Mucosa of rectum (tissue), 2 donors: ENCODE measurements at regions not wholly inside any gene's neighbourhood (a gene's known extent, or its start where the extent isn't known, plus 50 kb on each side); places are given as distances from the start of the nearest gene placed in this dataset.

Source experiments
- H3K27ac ChIP-seq, 2 donors: one replicate each; pipeline ENCODE4 v1.7.0; 2013; ENCODE audit warnings: inconsistent platforms in 2 of 2, low read depth in 2 of 2, low read length in 2 of 2
- H3K27me3 ChIP-seq, 2 donors: one replicate each; pipeline ENCODE4 v1.7.0; 2013; ENCODE audit warnings: low read length in 2 of 2; ENCODE audit not compliant: control insufficient read depth in 2 of 2, insufficient read depth in 2 of 2
- H3K36me3 ChIP-seq, 2 donors: one replicate each; pipeline ENCODE4 v1.7.0; 2013; ENCODE audit warnings: low read length in 2 of 2; ENCODE audit not compliant: control insufficient read depth in 2 of 2, insufficient read depth in 2 of 2
- H3K4me1 ChIP-seq, 2 donors: one replicate each; pipeline ENCODE4 v1.7.0; 2013; ENCODE audit warnings: low read length in 2 of 2, mild to moderate bottlenecking in 1 of 2; ENCODE audit not compliant: control insufficient read depth in 2 of 2, insufficient read depth in 2 of 2
- H3K4me3 ChIP-seq, 2 donors: one replicate each; pipeline ENCODE4 v1.7.0; 2013; ENCODE audit warnings: low read length in 2 of 2
- H3K9ac ChIP-seq, 2 donors: one replicate each; pipeline ENCODE4 v1.7.0; 2013; ENCODE audit warnings: low read length in 2 of 2, low read depth in 1 of 2, mild to moderate bottlenecking in 1 of 2
- H3K9me3 ChIP-seq, 2 donors: one replicate each; pipeline ENCODE4 v1.7.0; 2013; ENCODE audit warnings: low read length in 2 of 2; ENCODE audit not compliant: control insufficient read depth in 2 of 2
- donor health status: healthy.
- donor health status: Normal muscosa, but diverticular disease.

DNA sequence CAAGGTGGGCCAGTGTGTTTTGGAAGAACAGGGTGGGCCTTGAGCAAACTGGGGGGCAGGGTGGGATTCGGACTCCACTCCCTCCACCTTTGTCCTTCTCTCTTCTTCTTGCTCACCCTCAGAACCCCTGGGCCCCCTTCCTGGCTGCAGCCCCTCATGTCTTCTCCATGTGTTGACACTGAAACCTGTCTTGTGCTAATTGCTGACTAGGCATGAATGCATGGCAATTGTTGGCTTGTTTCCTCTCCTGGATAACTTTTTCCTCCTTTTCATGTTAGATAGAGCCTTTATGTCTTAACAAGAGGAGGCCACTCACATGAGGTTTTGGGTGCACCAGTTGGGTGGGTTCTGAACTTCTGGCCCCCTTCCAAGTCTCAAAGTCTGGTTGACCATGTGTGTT, 181.6 kb upstream of the MKI67 start:
- H3K27ac ChIP-seq, result no peak overlapping the region
- H3K36me3 ChIP-seq, result no peaks in the 10 kb centered on the region
- H3K4me1 ChIP-seq, result no peaks in the 10 kb centered on the region
- H3K9ac ChIP-seq, result no peak overlapping the region
- no peak overlapping the region for H3K4me3 ChIP-seq
- no peaks in the 10 kb centered on the region for H3K27me3 ChIP-seq
- no peaks in the 10 kb centered on the region for H3K9me3 ChIP-seq

DNA sequence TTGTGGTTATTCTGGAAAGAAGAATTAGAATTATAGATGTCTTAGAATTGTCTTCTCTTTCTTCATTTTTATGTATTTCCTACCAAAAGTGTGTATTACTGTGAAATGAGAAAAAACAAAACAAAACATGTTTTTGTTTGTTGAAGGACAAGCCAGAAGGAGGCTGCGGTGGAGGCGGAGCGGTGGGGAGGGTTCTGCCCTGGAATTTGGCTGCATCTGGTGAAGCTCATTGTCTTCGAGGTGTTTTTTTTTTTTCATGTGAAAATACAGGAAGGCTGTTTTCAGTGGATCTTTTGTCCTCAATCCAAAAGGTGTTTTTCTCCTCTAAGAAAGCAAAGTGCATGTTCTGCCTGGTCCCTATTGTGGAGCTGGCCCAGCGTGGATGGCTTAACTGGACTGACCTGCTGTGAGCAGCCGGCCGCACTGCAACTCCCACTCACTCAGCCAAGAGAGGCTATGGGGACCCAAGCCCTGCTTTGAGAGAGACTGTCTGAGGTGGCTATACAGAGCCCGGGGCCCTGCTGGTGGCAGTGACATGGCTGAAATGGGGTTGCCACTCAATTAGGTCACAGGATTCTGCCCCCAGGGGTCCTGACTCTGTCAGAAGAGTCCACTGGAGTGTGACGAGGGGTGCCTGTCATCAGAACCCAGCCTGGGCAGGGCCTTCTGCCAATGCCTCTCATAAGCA, 184.9 kb upstream of the MKI67 start:
- Histone ChIP-seq H3K4me1 (no peaks in the 10 kb centered on the region), H3K27ac (no peak overlapping the region), H3K9me3 (no peaks in the 10 kb centered on the region), H3K27me3 (no peaks in the 10 kb centered on the region), H3K4me3 (no peak overlapping the region), H3K9ac (no peak overlapping the region), H3K36me3 (no peaks in the 10 kb centered on the region)

DNA sequence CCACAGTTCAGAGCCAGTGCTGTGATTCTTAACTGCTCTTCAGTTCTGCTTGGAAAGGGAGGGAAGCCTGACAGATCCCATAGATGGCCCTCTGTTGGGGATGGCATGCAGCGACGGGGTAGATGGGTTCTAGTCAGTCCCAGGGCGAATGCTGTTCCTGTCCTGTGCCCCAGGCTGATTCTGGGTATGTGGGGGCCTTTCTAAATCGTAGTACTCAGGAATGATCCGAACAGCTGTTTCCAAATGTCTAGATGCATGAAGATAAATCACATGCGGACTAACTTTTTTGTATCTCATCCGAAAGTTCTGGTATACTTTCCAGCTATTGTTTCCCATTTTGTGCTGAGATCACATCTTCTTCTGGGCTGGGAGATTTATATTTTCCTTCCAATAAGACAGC, 186.0 kb upstream of the MKI67 start:
- no peak overlapping the region for H3K9ac ChIP-seq
- H3K27ac ChIP-seq, result no peak overlapping the region
- no peak overlapping the region for H3K4me3 ChIP-seq
- no peaks in the 10 kb centered on the region for H3K36me3 ChIP-seq
- H3K27me3 ChIP-seq, result no peaks in the 10 kb centered on the region
- no peaks in the 10 kb centered on the region for H3K4me1 ChIP-seq
- no peaks in the 10 kb centered on the region for H3K9me3 ChIP-seq

DNA sequence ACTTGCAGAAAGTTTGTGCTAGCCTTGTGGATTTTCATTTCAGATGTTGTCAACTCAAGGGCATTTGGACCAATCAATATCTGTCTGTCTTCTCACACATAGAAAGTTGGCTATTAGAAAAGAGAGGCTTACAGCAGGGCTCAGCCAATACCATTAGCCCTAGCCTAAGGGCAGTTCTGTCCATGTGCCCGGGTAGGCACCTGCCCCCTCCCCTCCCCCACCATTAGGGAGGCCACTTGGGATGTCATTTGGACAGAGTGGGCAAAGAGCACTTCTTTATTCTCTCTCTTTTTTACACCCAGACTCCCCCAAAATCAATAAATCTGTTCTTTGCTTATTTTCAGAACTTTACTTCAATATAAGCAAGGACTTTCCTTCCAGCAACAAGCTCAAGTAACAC, 188.5 kb upstream of the MKI67 start:
- Histone ChIP-seq H3K4me3 (no peak overlapping the region), H3K9me3 (no peaks in the 10 kb centered on the region), H3K27ac (no peak overlapping the region), H3K36me3 (no peaks in the 10 kb centered on the region), H3K27me3 (no peaks in the 10 kb centered on the region), H3K9ac (no peak overlapping the region), H3K4me1 (no peaks in the 10 kb centered on the region)

DNA sequence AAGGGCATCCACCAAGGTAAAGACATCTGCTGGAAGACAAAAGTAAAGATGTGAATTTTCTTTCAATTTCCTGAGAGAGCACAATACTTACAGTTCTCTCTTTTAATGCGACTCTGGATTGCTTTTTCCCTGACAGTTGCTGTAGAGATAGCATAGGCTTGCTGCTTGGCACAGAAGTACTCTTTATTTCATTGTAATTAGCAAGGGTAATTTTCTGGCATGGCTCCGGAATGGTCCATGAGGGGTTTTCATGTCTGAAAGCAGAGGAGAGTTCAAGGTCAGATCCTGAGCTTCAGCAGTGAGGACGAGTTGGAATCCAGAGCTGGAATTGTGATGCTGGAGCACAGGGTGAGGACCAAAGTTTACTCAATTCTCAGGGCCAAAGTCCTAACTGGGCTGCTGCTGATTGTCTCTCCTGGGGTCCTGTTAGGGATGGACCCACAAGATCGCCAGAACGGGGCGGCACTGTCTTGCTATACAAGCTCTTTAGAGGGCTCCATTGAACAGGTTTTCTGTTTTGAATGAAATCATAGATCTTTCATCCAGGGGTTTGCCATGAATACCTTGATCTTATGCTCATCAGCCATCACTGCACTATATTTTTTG, 190.0 kb upstream of the MKI67 start:
- H3K27me3 ChIP-seq, result no peaks in the 10 kb centered on the region

DNA sequence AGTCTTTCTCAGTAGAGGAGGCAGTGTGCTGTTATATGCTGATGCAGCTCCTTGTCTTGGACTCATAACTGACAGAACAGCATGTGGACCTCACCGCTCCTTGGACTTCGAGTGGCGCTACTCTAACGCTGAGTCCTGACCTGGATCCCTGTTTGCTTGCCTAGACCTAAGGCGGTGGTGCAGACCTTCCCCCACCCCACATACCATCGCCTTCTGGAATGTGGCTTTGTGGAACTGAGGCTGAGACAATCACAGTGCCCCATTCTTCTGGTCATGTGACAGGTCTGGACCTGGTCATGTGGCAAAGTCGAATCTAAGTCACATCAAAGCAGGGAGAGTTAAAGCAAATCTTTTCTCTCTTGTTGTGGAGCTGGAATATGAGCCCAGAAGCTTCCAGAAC, 190.7 kb upstream of the MKI67 start:
- H3K36me3 ChIP-seq, result no peaks in the 10 kb centered on the region
- H3K9ac ChIP-seq, result no peak overlapping the region
- H3K27me3 ChIP-seq, result no peaks in the 10 kb centered on the region
- H3K27ac ChIP-seq, result no peak overlapping the region
- no peaks in the 10 kb centered on the region for H3K4me1 ChIP-seq
- H3K9me3 ChIP-seq, result no peaks in the 10 kb centered on the region
- no peak overlapping the region for H3K4me3 ChIP-seq

More for the DNA sequence above, 190.0 kb upstream of the MKI67 start:
- Histone ChIP-seq H3K4me1 (no peaks in the 10 kb centered on the region), H3K9ac (no peak overlapping the region), H3K4me3 (no peak overlapping the region), H3K9me3 (no peaks in the 10 kb centered on the region), H3K27ac (no peak overlapping the region), H3K36me3 (no peaks in the 10 kb centered on the region)

DNA sequence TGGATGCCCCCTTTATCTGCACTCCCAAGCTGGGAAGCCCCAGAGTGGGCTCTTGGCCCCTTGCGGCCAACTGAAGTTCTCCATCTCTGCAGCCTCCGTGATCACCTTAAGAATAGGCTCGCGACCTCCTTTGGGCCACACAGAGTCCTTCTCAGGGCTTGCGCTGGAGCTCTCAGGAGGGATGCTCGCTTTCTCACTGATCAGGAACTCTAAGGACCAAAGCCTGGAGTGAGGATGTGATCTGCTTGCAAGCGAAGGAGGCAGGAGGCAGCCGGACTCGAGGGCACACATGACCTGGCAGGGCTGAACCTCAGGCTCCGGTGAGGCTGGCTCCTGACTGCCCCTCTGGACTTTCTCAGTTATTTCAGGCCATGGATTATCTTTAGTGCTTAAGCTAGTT, 192.1 kb upstream of the MKI67 start:
- H3K9me3 ChIP-seq, result no peaks in the 10 kb centered on the region
- no peaks in the 10 kb centered on the region for H3K36me3 ChIP-seq
- H3K4me1 ChIP-seq, result no peaks in the 10 kb centered on the region
- no peak overlapping the region for H3K4me3 ChIP-seq
- no peaks in the 10 kb centered on the region for H3K27me3 ChIP-seq
- H3K27ac ChIP-seq, result no peak overlapping the region
- no peak overlapping the region for H3K9ac ChIP-seq

DNA sequence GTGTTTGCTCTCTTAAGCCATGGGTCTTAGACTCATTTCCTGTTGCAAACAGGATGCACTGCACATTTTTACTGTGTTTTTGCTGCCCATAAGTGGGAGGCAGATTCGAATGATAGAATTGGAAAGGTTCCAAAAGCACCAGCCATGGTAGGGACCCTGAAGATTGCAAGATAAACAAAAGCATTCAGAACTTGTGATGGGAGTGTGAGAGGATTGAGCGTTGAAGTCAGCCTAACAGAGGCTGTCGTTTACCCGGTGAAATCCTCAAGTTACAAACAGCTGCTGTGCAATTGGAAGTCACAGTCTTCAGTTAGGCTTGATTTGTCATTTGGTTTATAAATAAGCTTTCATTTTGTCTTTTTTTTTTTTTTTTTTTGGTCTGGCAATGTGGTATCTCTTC, 192.7 kb upstream of the MKI67 start:
- Histone ChIP-seq H3K4me1 (no peaks in the 10 kb centered on the region), H3K9me3 (no peaks in the 10 kb centered on the region), H3K27ac (no peak overlapping the region), H3K9ac (no peak overlapping the region), H3K4me3 (no peak overlapping the region), H3K27me3 (no peaks in the 10 kb centered on the region), H3K36me3 (no peaks in the 10 kb centered on the region)

DNA sequence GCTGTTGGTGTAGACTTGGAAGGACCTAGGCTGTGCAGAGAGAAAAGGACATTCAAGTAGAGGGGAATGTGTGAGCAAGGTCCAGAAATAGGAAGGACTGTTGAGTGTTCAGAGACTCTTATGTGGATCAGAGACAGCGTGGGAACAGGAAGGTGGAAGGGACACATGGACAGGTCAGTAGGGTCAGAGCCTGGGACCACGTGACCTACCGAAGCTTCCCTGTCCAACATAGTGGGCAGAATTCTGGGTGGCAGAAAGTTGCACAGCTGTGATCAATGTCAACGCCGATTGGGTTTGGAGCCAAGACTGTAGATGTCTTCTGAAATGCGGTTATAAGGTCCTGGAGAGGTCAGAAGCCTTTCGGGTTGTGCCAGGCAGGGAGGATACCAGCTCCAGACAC, 195.9 kb upstream of the MKI67 start:
- Histone ChIP-seq H3K36me3 (no peaks in the 10 kb centered on the region), H3K9ac (no peak overlapping the region), H3K27me3 (no peaks in the 10 kb centered on the region), H3K9me3 (no peaks in the 10 kb centered on the region), H3K4me3 (no peak overlapping the region), H3K4me1 (no peaks in the 10 kb centered on the region), H3K27ac (no peak overlapping the region)

DNA sequence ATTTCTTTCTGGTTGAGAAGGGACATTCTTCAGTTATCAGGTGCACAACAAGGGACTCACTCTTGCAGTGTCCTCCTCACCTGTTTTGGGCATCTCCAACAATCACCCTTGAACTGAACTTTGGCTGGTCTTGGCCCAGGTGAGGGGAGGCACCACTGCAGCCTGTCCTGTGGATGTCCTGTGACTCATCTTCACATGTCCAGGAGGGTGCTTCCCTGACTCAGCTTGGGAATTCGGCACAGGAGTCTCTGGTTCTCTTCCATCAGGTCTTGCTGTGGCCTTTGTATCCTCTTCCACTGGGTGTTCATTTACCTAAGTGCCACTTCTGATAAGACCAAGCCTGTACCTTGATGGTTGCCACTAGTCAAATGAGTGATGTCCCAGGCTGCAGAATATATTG, 196.7 kb upstream of the MKI67 start:
- Histone ChIP-seq H3K4me1 (no peaks in the 10 kb centered on the region), H3K9me3 (no peaks in the 10 kb centered on the region), H3K27me3 (no peaks in the 10 kb centered on the region), H3K36me3 (no peaks in the 10 kb centered on the region), H3K4me3 (no peak overlapping the region), H3K9ac (no peak overlapping the region), H3K27ac (no peak overlapping the region)
